ENCODE measurements at regions not wholly inside any gene's neighbourhood (a gene's known extent, or its start where the extent isn't known, plus 50 kb on each side); places are given as distances from the start of the nearest gene placed in this dataset.

GRCh38 chr3:194046995-194047645, 88.8 kb upstream of the HES1 start:
- Mint-ChIP-seq H3K27ac (no peak overlapping the region), H3K4me1 (peaks cover 0 to 4% of the 10 kb centered on the region in 2 experiments; a peak in 2 of 4 replicates), H3K4me3 (no peak overlapping the region), H3K36me3 (ENCODE audit: insufficient read depth in 1 of 3, low read depth in 3 of 3) (peaks cover 9 to 21% (median 10%) of the 10 kb centered on the region in 3 experiments; a peak in 6 of 7 replicates), H3K27me3 (ENCODE audit: low read depth) (peaks cover 31% of the 10 kb centered on the region), H3K9me3 (peaks cover 20 to 21% of the 10 kb centered on the region in 2 experiments)
- H3T11ph ChIP-seq (ENCODE audit: low read length): no peak overlapping the region
- no peak overlapping the region for H2BK5ac ChIP-seq (ENCODE audit: insufficient read length, low read length)
- no peak overlapping the region for H2AK5ac ChIP-seq (ENCODE audit: insufficient read length, low read length)
- H3K79me2 ChIP-seq (ENCODE audit: insufficient read depth, low read length): no peaks in the 10 kb centered on the region
- no peak overlapping the region for H2BK12ac ChIP-seq (ENCODE audit: insufficient read length, low read depth, low read length)
- H3K9me3 ChIP-seq (ENCODE audit: control insufficient read depth, low read depth, low read length): peaks cover 9% of the 10 kb centered on the region
- no peak overlapping the region for H2BK120ac ChIP-seq (ENCODE audit: low read depth, low read length, poor library complexity, severe bottlenecking)
- no peaks in the 10 kb centered on the region; the same call in none of the 2 replicates for H3K27me3 ChIP-seq (ENCODE audit: insufficient read depth, low read length)
- H3K23me2 ChIP-seq (ENCODE audit: insufficient read length, low read depth, low read length, poor library complexity, severe bottlenecking): no peaks in the 10 kb centered on the region
- no peak overlapping the region for H4K91ac ChIP-seq (ENCODE audit: insufficient read length, low read depth, low read length)
- H3K4me2 ChIP-seq (ENCODE audit: insufficient read depth, insufficient read length, low read length): no peak overlapping the region
- H4K20me1 ChIP-seq (ENCODE audit: control insufficient read depth, insufficient read depth, insufficient read length): no peaks in the 10 kb centered on the region
- no peak overlapping the region for H2AFZ ChIP-seq (ENCODE audit: low read length)
- no peak overlapping the region for H4K5ac ChIP-seq (ENCODE audit: insufficient read length, low read depth, low read length)
- H3K23ac ChIP-seq (ENCODE audit: insufficient read length, low read depth, low read length): no peak overlapping the region
- DNase-seq: no peak
- no peak overlapping the region for H3K56ac ChIP-seq (ENCODE audit: insufficient read length, low read depth, low read length)
- no peak overlapping the region for H3K27ac ChIP-seq (ENCODE audit: insufficient read length, low read depth, low read length)
- H3K18ac ChIP-seq (ENCODE audit: insufficient read length, low read depth, low read length): no peak overlapping the region
- H2BK15ac ChIP-seq (ENCODE audit: low read depth, low read length): no peak overlapping the region
- WGBS (ENCODE audit: extremely low coverage, insufficient read length, low lambda C conversion rate): no CpG with 5 or more reads among the region's 4 CpGs
- no peak overlapping the region for H2BK20ac ChIP-seq (ENCODE audit: low read depth, low read length, poor library complexity, severe bottlenecking)
- H4K8ac ChIP-seq (replicated peaks; ENCODE audit: insufficient read length, low read depth, low read length): no peak overlapping the region
- no peak for TF ChIP-seq CTCF (conservative IDR thresholded peaks at IDR 0.05)
- no peaks in the 10 kb centered on the region for H3K4me1 ChIP-seq (ENCODE audit: insufficient read depth, low read length)
- H3K79me1 ChIP-seq (ENCODE audit: insufficient read depth, low read depth, low read length, poor library complexity, severe bottlenecking): no peaks in the 10 kb centered on the region
- no peak overlapping the region for H3K9ac ChIP-seq (ENCODE audit: extremely low read depth, insufficient read length, low read length)
- no peak overlapping the region for H3K4ac ChIP-seq (ENCODE audit: low read depth, low read length)
- no peak overlapping the region for H3K14ac ChIP-seq (ENCODE audit: insufficient read depth, low read length)

Data from H9 (cell line).